ENCODE measurements at regions not wholly inside any gene's neighbourhood (a gene's known extent, or its start where the extent isn't known, plus 50 kb on each side); places are given as distances from the start of the nearest gene placed in this dataset.
"Not testable (repeated sequence)": the region's sequence is repeated elsewhere in the genome, so short reads cannot be mapped to it uniquely, and the experiment has no call there.

DNA sequence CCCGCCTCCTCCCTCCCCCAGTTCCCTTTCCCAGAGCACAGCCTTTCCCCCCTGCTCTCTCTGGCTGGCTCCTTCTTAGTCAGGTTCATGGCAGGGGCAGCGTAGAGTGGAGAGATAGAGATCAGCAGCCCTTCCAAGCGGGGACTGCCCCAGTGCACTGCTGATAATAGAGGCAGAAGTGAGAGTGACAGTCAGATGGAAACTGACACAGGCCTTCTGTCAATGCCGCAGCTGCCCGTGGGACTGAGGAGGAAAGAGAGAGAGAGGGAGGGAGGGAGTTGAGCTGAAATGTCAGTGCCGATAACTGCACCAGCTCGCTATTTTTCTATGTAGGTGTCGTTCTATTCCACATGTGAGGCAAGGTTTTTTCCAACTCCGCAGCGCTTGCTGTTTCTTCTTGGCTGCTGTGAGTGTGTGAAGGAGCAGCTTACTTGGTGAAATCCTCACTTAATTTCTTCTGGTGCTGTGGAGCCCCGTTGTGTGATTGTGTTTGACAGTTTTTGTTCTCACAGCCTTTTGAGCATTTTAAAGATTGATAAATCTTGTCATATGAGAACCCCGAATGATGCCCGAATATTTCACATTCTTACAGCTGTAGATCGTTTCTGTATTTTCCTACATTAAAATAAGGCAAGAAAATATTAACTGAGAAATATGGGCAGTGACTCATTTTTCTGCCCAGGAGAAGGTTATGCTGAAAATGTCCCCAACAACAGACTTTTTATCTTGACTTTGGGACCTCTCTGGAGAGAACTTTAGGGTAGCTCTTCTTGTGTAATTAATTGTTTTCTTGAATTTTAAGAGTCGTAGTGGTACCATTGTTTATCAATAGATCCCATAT lies 386.4 kb upstream of the MMS22L start:
- no peak for DNase-seq (ENCODE audit: low read depth in 2 of 2)

DNA sequence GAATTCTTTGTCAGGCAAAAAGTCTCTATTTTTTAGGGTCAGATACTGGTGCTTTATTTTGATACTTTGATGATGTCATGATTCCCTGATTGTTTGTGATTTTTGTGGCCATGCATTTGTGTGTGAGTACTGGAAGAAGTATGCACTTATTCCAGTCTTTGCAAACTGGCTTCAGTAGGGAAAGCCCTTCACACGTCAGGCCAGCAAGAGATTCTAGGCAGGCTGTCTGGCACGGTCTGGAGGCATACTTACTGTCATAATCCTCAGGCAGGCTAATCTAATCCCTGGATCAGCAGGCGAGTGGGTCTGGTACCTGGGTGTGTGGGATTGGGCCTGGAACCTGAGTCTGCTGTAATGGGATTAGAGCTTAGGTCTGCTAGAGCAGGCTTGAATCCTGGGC lies 391.8 kb upstream of the MMS22L start:
- DNase-seq (ENCODE audit: low read depth in 2 of 2): no peak

DNA sequence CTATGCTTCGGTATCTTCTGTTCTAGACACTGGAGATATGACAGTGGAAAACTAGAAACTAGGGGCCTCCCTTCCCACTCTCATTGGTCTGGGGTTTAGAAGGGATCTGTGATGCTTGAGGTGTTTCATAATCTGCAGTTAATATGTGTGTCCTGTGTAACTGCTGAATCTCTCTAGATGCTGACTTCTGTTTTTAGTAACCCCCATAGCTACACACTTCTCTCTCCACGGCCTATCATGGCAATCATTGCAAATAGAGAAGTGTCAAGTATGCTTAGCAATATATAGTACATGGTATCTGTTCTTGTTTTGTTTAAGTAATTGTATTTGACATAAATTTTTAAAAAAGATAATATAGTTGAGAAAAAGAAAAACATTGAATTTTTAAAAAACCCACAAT lies 394.6 kb upstream of the MMS22L start:
- no peak for DNase-seq (ENCODE audit: low read depth in 2 of 2)

DNA sequence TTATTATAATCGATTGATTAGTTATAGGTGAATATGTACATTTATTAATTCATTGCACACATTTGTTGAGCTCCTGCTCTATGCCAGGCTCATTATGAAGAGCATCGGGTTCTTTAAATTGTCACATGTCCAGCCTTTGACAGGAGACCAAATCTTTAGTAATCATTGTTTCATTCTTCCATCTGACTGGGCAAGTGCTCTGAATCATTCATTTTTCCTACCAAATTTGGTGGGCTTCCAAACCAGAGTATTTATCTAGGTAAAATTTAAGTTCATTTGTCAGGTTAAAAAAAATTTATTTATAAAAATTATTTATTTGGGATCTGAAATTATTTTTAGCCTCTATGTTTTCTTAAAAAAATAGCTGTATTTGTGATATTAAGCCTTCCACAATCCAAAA lies 404.9 kb upstream of the MMS22L start:
- DNase-seq (ENCODE audit: low read depth in 2 of 2): no peak

DNA sequence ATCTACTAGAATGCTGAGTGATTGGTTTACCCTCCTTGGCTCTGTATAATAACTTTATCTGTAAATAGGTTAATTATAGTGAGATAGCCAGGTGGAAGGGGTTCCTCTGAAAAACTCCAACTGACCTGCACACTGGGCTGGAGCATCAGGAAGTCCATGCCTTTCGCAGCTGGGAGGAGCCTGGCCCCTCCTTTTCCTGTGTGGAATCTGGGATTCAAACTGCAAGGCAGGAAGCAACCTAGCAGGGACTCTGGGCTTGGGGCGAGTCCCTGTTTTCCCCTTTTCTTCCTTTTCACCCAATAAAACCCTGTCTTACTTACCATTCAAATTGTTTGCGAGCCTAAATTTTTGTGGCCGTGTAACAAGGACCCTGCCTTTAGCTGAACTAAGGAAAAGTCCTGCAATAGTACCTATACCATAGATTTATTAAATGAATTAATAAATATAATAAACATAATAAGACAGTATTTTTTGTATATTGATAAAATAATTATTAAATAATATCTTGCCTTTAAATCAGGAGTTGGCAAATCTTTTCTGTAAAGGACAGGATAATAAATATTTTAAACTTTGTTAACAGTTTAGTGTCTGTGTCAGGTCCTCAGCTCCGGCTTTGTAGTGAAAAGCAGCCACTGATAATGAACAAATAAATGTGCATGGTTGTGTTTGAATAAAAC lies 406.2 kb upstream of the MMS22L start:
- no peak for DNase-seq (ENCODE audit: low read depth in 2 of 2)

DNA sequence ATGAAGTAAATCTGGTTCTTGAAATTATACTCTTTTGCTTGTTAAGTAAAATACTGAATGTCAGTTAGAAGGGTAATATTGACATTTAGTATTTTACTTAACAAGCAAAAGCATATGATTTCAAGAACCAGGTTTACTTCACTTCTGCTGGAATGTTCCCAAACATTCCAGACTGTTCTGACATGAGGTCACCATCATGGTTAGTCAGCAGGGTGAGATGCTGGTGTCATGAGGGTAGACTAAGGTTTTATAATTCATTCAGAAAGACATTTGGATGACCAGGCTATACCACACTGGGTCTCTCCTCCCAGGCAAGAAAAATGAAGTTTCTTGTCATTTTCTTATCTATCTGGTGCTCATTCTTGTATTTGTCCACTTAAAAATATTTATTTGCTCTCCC lies 414.4 kb upstream of the MMS22L start:
- no peak for DNase-seq (ENCODE audit: low read depth in 2 of 2)

DNA sequence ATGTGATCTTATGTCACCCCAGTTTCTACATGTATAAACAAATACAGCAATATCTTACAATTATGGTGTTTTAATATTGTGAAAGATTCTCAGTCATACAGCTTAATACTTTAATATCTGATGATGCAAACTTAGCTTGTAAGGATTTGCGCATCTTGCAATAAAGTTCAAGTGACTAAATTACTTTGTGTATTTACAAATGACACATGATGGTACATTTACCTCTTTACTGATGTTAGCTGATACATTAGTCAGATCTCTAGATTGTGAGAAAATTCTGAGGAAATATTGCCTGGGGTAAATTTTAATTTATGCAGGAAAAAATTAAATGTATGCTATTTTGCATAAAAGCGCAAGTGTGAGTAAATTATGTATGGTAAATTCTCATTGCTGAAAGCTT lies 418.8 kb upstream of the MMS22L start:
- DNase-seq (ENCODE audit: low read depth in 2 of 2): no peak

DNA sequence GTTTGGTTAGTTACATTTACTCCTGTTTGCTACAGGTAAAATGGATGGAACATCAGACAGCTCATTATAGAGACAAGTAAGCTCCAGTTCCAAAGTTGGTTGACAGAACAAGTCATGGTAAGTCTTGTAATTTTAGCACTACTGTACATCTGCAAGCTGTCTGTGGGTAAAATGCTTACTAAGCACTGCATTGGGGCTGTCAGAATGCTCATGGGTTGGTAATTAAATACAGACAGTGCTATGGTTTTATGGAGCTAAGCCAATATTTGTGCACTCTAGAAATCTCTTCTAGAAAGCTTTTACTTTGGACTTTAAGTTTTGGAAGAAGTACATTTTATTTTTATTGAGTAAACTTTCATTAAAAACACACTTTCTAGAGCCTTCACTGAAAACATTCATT lies 419.2 kb upstream of the MMS22L start:
- DNase-seq (ENCODE audit: low read depth in 2 of 2): no peak

DNA sequence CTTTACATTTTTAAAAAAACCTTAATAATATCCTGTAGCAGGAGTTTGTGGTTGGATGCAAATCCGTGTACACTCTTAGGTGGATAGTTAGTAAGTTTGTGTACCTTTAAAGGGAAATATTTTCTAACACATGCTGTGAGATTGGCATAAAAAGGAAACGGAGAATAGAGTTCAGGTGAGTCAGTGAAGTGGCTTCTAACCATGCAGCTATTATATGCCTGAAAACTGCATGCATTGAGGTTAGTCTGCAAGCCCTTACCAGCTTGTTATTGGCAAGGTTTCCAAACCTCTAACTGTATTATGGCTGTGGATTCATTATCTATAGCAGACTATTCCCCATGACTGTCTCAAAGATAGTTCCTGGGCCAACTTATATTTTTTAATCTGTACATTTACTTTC lies 420.6 kb upstream of the MMS22L start:
- no peak for DNase-seq (ENCODE audit: low read depth in 2 of 2)

DNA sequence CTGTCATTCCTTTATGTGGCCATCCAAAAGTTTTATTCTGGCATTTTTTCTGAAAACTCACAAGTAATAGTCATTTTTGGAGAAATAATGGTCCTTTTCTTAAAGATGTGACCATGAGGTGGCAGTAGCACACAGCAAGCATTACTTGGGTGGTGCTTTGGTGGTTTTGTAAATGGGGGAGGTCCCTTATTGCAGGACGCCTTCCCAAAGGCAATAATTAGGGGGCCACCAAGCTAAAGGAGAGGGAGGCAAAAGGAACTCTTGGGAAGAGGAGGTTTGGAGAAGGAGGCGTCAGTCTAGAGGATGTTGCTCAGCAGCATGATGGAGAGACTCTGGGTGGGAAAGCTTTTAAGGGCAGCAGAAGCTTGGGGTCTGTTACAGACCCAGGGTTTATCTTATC lies 422.6 kb upstream of the MMS22L start:
- no peak for DNase-seq (ENCODE audit: low read depth in 2 of 2)

DNA sequence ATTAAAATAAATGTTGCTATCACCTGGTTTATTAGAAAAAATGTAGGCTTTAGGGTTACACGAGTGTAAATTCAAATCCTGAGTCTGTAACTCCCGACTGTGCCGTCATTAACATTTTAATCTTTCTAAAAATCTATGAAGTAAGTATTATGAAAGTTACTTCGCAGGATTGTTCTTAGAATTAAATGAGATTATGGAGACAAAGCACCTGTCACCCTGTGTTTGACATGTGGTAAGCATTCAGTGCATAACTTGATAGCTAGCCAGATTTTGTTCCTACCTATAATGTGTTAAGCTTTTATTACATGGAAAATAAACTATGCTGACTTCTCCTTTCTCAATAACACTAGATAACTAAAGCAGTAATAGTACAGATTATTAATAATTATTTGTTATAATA lies 429.7 kb upstream of the MMS22L start:
- DNase-seq (ENCODE audit: low read depth in 2 of 2): no peak

DNA sequence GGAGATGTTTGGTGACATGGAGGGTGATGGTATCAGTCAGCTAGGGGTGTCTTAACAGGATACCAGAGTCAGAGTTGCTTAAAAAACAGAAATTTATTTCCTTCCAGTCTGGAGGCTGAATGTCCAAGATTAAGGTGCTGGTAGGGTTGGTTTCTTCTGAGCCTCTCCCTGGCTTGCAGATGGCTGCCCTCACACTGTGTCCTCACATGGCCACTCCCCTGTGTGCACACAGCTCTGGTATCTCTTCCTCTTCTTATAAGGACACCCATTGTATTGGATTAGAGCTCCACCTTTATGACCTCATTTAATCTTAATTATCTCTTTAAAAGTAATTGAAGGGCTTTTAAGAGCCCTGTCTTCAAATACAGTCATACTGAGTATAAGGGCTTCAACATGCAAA lies 431.8 kb upstream of the MMS22L start:
- DNase-seq (ENCODE audit: low read depth in 2 of 2): no peak

DNA sequence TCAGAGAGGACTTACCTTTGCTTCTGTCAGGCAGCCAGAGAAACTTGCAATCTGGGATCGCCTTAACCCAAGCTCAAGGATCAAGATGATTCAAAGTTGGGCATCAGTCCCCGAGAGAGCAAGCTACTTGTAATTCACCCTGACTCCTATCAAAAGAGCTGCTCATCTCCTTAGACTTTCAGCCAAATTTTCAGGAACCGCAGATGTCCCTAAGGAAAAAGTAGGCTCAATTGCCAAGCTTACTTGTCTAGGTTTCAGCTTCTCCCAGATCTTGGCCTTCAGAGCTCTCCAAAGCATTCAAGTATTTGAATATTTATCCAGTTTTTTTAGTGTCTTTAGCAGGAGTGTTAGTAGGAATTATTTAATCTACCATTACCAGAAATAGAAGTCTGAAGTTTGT lies 434.1 kb upstream of the MMS22L start:
- no peak for DNase-seq (ENCODE audit: low read depth in 2 of 2)

DNA sequence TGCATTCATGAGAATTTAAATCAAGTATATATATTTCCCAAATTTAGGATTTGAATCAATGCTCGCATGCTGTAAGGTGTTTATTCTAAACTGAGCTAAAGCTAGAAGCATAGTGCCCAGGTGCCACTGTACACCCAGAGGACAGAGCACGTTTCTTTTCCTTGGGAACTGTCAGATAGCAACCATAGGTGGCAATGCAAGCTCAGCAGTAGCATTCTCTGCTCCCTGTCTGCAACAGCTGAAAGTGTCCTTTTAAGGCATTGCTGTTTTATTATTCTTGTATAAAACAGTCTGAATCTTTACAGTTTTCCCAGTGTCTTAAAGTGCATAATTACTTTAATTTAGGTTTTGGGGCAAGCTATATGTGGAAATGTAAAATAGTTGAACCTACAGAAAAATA lies 443.4 kb upstream of the MMS22L start:
- no peak for DNase-seq (ENCODE audit: low read depth in 2 of 2)

DNA sequence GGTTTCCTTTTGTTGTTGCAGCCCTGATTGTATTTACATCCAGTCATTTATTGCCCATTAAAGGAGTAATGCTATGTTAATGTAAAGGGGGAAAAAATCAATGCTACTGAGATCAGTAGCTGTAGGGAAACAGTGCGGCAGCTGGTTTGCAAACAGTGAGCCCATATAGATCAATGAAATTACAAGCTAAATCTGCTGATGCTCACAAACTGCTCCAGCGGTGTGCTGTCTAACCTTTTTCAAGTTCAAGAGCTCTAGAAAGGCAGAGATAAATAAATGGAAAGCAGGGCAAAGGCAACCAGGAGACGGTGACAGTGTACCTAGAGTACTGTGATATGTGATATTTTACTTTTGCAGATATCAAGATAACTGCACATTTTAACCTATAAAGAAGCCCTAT lies 449.0 kb upstream of the MMS22L start:
- DNase-seq (ENCODE audit: low read depth in 2 of 2): no peak

DNA sequence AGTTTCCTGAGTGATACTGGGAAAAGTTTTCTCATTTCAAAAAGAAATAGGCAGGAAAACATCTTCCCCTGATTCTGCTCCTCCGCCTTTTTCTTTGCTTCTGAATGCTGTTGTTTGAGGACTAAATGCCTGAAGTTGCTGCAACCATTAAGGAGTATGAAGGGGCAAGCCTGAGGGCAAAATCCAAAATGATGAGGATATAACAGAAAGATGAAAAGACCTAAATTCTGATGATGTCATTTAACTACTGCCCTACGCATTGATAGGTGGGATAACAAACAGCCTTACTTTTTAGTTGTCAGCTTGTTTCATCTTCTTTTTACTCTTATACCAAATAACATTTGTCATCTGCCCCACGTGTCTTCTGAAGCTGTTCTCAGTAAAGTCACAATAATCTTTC lies 474.6 kb upstream of the MMS22L start:
- no peak for DNase-seq (ENCODE audit: low read depth in 2 of 2)

DNA sequence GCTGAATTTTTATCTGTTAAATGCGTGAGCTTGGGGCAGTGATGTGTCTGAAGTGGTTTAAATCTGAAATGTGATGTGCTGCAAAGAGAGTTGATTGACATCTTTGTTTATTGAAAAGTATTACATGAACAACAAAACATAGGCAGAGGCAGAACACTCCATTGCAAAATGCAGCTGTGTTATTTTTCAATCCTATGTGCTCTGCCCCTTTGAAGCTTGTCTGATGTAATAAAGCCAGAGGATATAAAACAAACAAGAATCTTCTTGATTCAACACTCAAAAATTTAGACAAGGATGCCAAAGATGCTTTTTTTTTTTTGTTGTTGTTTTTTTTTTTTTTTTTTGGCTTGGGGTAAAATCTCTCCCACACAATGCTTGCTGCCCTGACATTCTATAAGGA lies 482.4 kb upstream of the MMS22L start:
- DNase-seq (ENCODE audit: low read depth in 2 of 2): no peak

DNA sequence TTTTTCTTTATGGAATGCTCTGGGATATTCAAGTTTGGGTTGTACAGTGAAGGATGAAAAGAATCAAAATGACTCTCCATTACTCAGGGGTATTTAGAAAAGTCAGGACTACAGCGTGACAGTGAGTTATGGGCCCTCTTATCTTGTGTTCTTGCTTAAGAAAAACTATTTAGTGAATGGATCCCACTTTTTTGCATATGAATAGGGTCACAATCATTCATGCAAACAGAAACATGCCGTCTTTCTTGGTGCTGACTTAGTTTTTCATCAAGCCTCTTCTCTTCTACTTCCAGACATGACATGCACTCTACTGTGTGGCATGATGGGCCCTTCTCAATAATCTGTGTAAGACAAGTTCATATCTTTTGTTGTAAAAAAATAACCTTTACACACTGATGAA lies 488.4 kb upstream of the MMS22L start:
- no peak for DNase-seq (ENCODE audit: low read depth in 2 of 2)

DNA sequence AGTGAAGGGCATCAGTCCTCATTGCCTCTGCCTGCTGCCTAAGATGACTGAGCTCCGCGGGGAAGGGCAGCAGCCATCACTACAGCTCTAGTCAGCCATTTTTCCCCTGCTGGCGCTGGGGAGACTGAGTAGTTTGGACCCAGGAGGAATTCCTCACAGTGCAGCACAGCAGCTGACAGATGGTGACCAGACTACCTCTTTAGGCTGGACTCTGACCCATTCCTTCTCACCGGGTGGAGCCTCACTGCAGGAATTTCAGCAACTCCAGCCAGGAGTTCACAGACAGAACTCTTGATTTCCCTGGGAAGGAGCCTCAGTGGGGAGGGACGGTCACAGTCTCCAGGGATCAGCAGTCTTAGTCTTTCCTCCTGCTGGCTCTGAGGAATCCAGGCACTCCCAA lies 492.0 kb upstream of the MMS22L start:
- DNase-seq (ENCODE audit: low read depth in 2 of 2): no peak

DNA sequence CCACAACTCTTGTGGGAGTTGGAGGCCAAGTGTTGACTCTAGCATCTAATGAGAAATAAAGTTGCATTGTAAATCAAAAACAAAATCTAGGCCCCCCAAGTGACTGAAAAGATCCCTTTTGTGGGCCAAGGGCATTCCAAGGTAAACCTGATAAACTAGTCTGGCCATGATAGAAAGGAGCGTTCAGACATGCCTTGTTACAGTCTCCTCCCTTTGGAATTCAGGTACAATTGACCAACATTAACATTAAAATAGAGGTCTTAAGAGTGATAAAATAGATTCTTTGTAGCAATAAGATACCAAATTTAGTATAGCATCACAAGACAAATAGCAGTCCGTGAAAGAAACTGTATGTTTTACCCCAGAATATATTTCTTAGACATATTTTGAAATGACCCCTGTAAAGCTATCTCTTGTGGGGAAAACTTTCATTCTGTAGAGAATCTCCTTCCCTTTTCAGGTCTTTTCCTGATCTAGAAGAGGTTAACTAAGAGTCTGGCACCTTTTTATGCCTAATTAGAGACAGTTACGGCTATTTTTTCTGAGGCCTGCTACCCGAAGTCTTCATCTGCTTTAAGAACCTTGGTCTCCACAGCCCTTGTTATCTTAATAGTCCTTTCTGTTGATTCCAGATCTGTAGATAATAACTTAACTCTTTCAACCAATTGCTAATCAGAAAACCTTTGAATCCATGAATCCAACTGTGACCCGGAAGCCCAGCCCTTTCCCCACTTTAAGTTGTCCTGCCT lies 495.4 kb upstream of the MMS22L start:
- DNase-seq (ENCODE audit: low read depth in 2 of 2): no peak

DNA sequence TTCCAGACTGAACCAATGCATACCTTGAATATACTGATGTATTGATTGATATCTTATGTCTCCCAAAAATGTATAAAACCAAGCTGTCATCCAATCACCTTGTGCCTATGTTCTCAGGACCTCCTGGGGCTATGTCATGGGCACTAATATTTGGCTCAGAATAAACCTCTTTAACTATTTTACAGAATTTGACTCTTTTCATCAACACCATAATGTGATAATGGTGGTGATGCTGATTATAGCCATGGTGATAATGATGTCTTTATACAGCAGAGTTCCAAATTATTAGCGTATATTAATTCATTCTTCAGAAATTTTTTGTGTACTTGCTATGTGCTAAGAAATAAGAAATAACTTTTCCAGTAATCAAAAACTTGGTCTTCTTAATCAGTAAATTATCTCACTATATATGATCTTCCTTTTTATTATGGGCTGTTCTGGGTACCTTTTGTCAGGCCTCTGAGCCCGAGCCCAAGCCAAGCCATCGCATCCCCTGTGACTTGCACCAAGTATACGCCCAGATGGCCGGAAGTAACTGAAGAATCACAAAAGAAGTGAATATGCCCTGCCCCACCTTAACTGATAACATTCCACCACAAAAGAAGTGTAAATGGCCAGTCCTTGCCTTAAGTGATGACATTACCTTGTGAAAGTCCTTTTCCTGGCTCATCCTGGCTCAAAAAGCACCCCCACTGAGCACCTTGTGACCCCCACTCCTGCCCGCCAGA lies 496.2 kb upstream of the MMS22L start:
- not testable (repeated sequence) for DNase-seq (ENCODE audit: low read depth in 2 of 2)
